ENCODE measurements at regions not wholly inside any gene's neighbourhood (a gene's known extent, or its start where the extent isn't known, plus 50 kb on each side); places are given as distances from the start of the nearest gene placed in this dataset.
A peak's percentile ranks its signal among the peaks of the same experiment; 100 is the strongest.
"Not testable (repeated sequence)": the region's sequence is repeated elsewhere in the genome, so short reads cannot be mapped to it uniquely, and the experiment has no call there.

- TF ChIP-seq CTCF (conservative IDR thresholded peaks at IDR 0.05; ENCODE audit: low read depth, low read length) (no peak), EZH2 (IDR thresholded peaks at IDR 0.05; ENCODE audit: borderline replicate concordance, low read depth, low read length, poor library complexity, severe bottlenecking) (no peak)
- no peak for DNase-seq (ENCODE audit: low spot score)
- H3K4me3 ChIP-seq (ENCODE audit: low read depth, low read length, poor library complexity, severe bottlenecking): no peak overlapping the region
- H3K9me3 ChIP-seq (ENCODE audit: low read depth, low read length, poor library complexity, severe bottlenecking): peaks cover 46% of the 10 kb centered on the region
- no peaks in the 10 kb centered on the region for H3K36me3 ChIP-seq (ENCODE audit: insufficient read depth, low read length, poor library complexity, severe bottlenecking)
- no peaks in the 10 kb centered on the region for H3K4me1 ChIP-seq (ENCODE audit: insufficient read depth, low read length, poor library complexity, severe bottlenecking)
- H3K27ac ChIP-seq (ENCODE audit: low read depth, low read length, poor library complexity, severe bottlenecking): no peak overlapping the region
- POLR2A ChIA-PET (ENCODE audit: low non-redundant PET): no interaction called here
- intact Hi-C loops (cut with micrococcal nuclease; ENCODE audit: unreplicated experiment): no loop called here
- no TSS peak for BruUV-seq (replicated peaks)
- no peaks in the 10 kb centered on the region for H3K27me3 ChIP-seq (replicated peaks; ENCODE audit: insufficient read depth, low read depth, low read length, poor library complexity)
- CTCF ChIA-PET: no interaction called here
These were observed 1091.2 kb upstream of the LRRTM1 start for GRCh38 chr2:81395746-81396145.

- CTCF ChIA-PET: no interaction called here
- TF ChIP-seq CTCF (conservative IDR thresholded peaks at IDR 0.05; ENCODE audit: low read depth, low read length): peak; percentile 39; the same call in 1 of the 2 replicates
- no peak for TF ChIP-seq EZH2 (IDR thresholded peaks at IDR 0.05; ENCODE audit: borderline replicate concordance, low read depth, low read length, poor library complexity, severe bottlenecking)
- no peak overlapping the region for H3K27ac ChIP-seq (ENCODE audit: low read depth, low read length, poor library complexity, severe bottlenecking)
- no peak overlapping the region for H3K4me3 ChIP-seq (ENCODE audit: low read depth, low read length, poor library complexity, severe bottlenecking)
- H3K36me3 ChIP-seq (ENCODE audit: insufficient read depth, low read length, poor library complexity, severe bottlenecking): no peaks in the 10 kb centered on the region
- POLR2A ChIA-PET (ENCODE audit: low non-redundant PET): no interaction called here
- H3K9me3 ChIP-seq (ENCODE audit: low read depth, low read length, poor library complexity, severe bottlenecking): peaks cover 41% of the 10 kb centered on the region
- no peaks in the 10 kb centered on the region for H3K4me1 ChIP-seq (ENCODE audit: insufficient read depth, low read length, poor library complexity, severe bottlenecking)
- intact Hi-C loops (cut with micrococcal nuclease; ENCODE audit: unreplicated experiment): no loop called here
- DNase-seq (ENCODE audit: low spot score): no peak
- BruUV-seq (replicated peaks): no TSS peak
- H3K27me3 ChIP-seq (replicated peaks; ENCODE audit: insufficient read depth, low read depth, low read length, poor library complexity): no peaks in the 10 kb centered on the region
These were observed 1084.7 kb upstream of the LRRTM1 start for GRCh38 chr2:81389203-81389602.

GRCh38 chr2:81363800-81364199 lies 1059.2 kb upstream of the LRRTM1 start:
- no peak for DNase-seq (ENCODE audit: low spot score)
- no peak for TF ChIP-seq CTCF (conservative IDR thresholded peaks at IDR 0.05; ENCODE audit: low read depth, low read length)
- no peak for TF ChIP-seq EZH2 (IDR thresholded peaks at IDR 0.05; ENCODE audit: borderline replicate concordance, low read depth, low read length, poor library complexity, severe bottlenecking)
- no peaks in the 10 kb centered on the region for H3K4me1 ChIP-seq (ENCODE audit: insufficient read depth, low read length, poor library complexity, severe bottlenecking)
- BruUV-seq (replicated peaks): no TSS peak
- no peaks in the 10 kb centered on the region for H3K36me3 ChIP-seq (ENCODE audit: insufficient read depth, low read length, poor library complexity, severe bottlenecking)
- CTCF ChIA-PET: no interaction called here
- H3K27me3 ChIP-seq (replicated peaks; ENCODE audit: insufficient read depth, low read depth, low read length, poor library complexity): no peaks in the 10 kb centered on the region
- H3K4me3 ChIP-seq (ENCODE audit: low read depth, low read length, poor library complexity, severe bottlenecking): no peak overlapping the region
- no peak overlapping the region for H3K27ac ChIP-seq (ENCODE audit: low read depth, low read length, poor library complexity, severe bottlenecking)
- intact Hi-C loops (cut with micrococcal nuclease; ENCODE audit: unreplicated experiment): no loop called here
- POLR2A ChIA-PET (ENCODE audit: low non-redundant PET): no interaction called here
- H3K9me3 ChIP-seq (ENCODE audit: low read depth, low read length, poor library complexity, severe bottlenecking): peaks cover 11% of the 10 kb centered on the region

GRCh38 chr2:81362468-81362867 lies 1057.9 kb upstream of the LRRTM1 start:
- H3K36me3 ChIP-seq (ENCODE audit: insufficient read depth, low read length, poor library complexity, severe bottlenecking); CTCF ChIA-PET; DNase-seq (ENCODE audit: low spot score); POLR2A ChIA-PET (ENCODE audit: low non-redundant PET); BruUV-seq (replicated peaks); H3K4me3 ChIP-seq (ENCODE audit: low read depth, low read length, poor library complexity, severe bottlenecking); H3K27ac ChIP-seq (ENCODE audit: low read depth, low read length, poor library complexity, severe bottlenecking); H3K27me3 ChIP-seq (replicated peaks; ENCODE audit: insufficient read depth, low read depth, low read length, poor library complexity); H3K4me1 ChIP-seq (ENCODE audit: insufficient read depth, low read length, poor library complexity, severe bottlenecking); intact Hi-C loops (cut with micrococcal nuclease; ENCODE audit: unreplicated experiment): not testable (repeated sequence)
- H3K9me3 ChIP-seq (ENCODE audit: low read depth, low read length, poor library complexity, severe bottlenecking): peaks cover 11% of the 10 kb centered on the region

Data from A673 (cell line).